ENCODE measurements at regions not wholly inside any gene's neighbourhood (a gene's known extent, or its start where the extent isn't known, plus 50 kb on each side); places are given as distances from the start of the nearest gene placed in this dataset.

- H3K4me3 ChIP-seq (ENCODE audit: low read length) = no peak overlapping the region
- H3K36me3 ChIP-seq (ENCODE audit: control insufficient read depth, insufficient read depth, low read length, severe bottlenecking) = no peaks in the 10 kb centered on the region
- H3K27me3 ChIP-seq (replicated peaks; ENCODE audit: control insufficient read depth, insufficient read depth, low read length) = peaks cover 22% of the 10 kb centered on the region
- no peaks in the 10 kb centered on the region for H3K9me3 ChIP-seq (ENCODE audit: control insufficient read depth, low read length)
- DNase-seq (ENCODE audit: low read depth) = no peak
- no peak overlapping the region for H3K9ac ChIP-seq (ENCODE audit: low read length)
- H3K4me1 ChIP-seq (ENCODE audit: control insufficient read depth, insufficient read depth, low read length) = no peaks in the 10 kb centered on the region
These were observed 131.1 kb downstream of the VEGFA start for GRCh38 chr6:43900916-43901732.

- Histone ChIP-seq H3K9ac (ENCODE audit: low read length) (no peak overlapping the region), H3K9me3 (ENCODE audit: control insufficient read depth, low read length) (no peaks in the 10 kb centered on the region), H3K4me1 (ENCODE audit: control insufficient read depth, insufficient read depth, low read length) (no peaks in the 10 kb centered on the region), H3K4me3 (ENCODE audit: low read length) (no peak overlapping the region), H3K36me3 (ENCODE audit: control insufficient read depth, insufficient read depth, low read length, severe bottlenecking) (no peaks in the 10 kb centered on the region), H3K27me3 (replicated peaks; ENCODE audit: control insufficient read depth, insufficient read depth, low read length) (peaks cover 20% of the 10 kb centered on the region)
- no peak for DNase-seq (ENCODE audit: low read depth)
These were observed 130.5 kb downstream of the VEGFA start for GRCh38 chr6:43900560-43900915.

- H3K9ac ChIP-seq (ENCODE audit: low read length) = no peak overlapping the region
- no peaks in the 10 kb centered on the region for H3K36me3 ChIP-seq (ENCODE audit: control insufficient read depth, insufficient read depth, low read length, severe bottlenecking)
- peaks cover 16% of the 10 kb centered on the region for H3K27me3 ChIP-seq (replicated peaks; ENCODE audit: control insufficient read depth, insufficient read depth, low read length)
- H3K4me3 ChIP-seq (ENCODE audit: low read length) = no peak overlapping the region
- no peaks in the 10 kb centered on the region for H3K9me3 ChIP-seq (ENCODE audit: control insufficient read depth, low read length)
- no peak for DNase-seq (ENCODE audit: low read depth)
- H3K4me1 ChIP-seq (ENCODE audit: control insufficient read depth, insufficient read depth, low read length) = peaks cover 3% of the 10 kb centered on the region
These were observed 129.8 kb downstream of the VEGFA start for GRCh38 chr6:43899830-43900229.

- Histone ChIP-seq H3K9me3 (ENCODE audit: control insufficient read depth, low read length) (no peaks in the 10 kb centered on the region), H3K9ac (ENCODE audit: low read length) (no peak overlapping the region), H3K4me3 (ENCODE audit: low read length) (no peak overlapping the region), H3K36me3 (ENCODE audit: control insufficient read depth, insufficient read depth, low read length, severe bottlenecking) (no peaks in the 10 kb centered on the region), H3K27me3 (replicated peaks; ENCODE audit: control insufficient read depth, insufficient read depth, low read length) (peaks cover 24% of the 10 kb centered on the region), H3K4me1 (ENCODE audit: control insufficient read depth, insufficient read depth, low read length) (peaks cover 3% of the 10 kb centered on the region)
- DNase-seq (ENCODE audit: low read depth) = no peak
These were observed 128.5 kb downstream of the VEGFA start for GRCh38 chr6:43898358-43899131.

- H3K4me3 ChIP-seq (ENCODE audit: low read length) = no peak overlapping the region
- H3K9me3 ChIP-seq (ENCODE audit: control insufficient read depth, low read length) = no peaks in the 10 kb centered on the region
- H3K36me3 ChIP-seq (ENCODE audit: control insufficient read depth, insufficient read depth, low read length, severe bottlenecking) = no peaks in the 10 kb centered on the region
- no peak for DNase-seq (ENCODE audit: low read depth)
- peaks cover 23% of the 10 kb centered on the region for H3K27me3 ChIP-seq (replicated peaks; ENCODE audit: control insufficient read depth, insufficient read depth, low read length)
- H3K4me1 ChIP-seq (ENCODE audit: control insufficient read depth, insufficient read depth, low read length) = peaks cover 3% of the 10 kb centered on the region
- no peak overlapping the region for H3K9ac ChIP-seq (ENCODE audit: low read length)
These were observed 127.7 kb downstream of the VEGFA start for GRCh38 chr6:43897571-43898302.

GRCh38 chr6:43896329-43897255, 126.6 kb downstream of the VEGFA start:
- peaks cover 22% of the 10 kb centered on the region for H3K27me3 ChIP-seq (replicated peaks; ENCODE audit: control insufficient read depth, insufficient read depth, low read length)
- no peak overlapping the region for H3K9ac ChIP-seq (ENCODE audit: low read length)
- DNase-seq (ENCODE audit: low read depth) = no peak
- no peaks in the 10 kb centered on the region for H3K9me3 ChIP-seq (ENCODE audit: control insufficient read depth, low read length)
- H3K4me3 ChIP-seq (ENCODE audit: low read length) = no peak overlapping the region
- no peaks in the 10 kb centered on the region for H3K36me3 ChIP-seq (ENCODE audit: control insufficient read depth, insufficient read depth, low read length, severe bottlenecking)
- H3K4me1 ChIP-seq (ENCODE audit: control insufficient read depth, insufficient read depth, low read length) = peaks cover 3% of the 10 kb centered on the region

GRCh38 chr6:43895656-43896328, 125.8 kb downstream of the VEGFA start:
- Histone ChIP-seq H3K4me1 (ENCODE audit: control insufficient read depth, insufficient read depth, low read length) (peaks cover 3% of the 10 kb centered on the region), H3K9me3 (ENCODE audit: control insufficient read depth, low read length) (no peaks in the 10 kb centered on the region), H3K9ac (ENCODE audit: low read length) (no peak overlapping the region), H3K27me3 (replicated peaks; ENCODE audit: control insufficient read depth, insufficient read depth, low read length) (peaks cover 22% of the 10 kb centered on the region), H3K4me3 (ENCODE audit: low read length) (no peak overlapping the region), H3K36me3 (ENCODE audit: control insufficient read depth, insufficient read depth, low read length, severe bottlenecking) (no peaks in the 10 kb centered on the region)
- DNase-seq (ENCODE audit: low read depth) = no peak

- Histone ChIP-seq H3K36me3 (ENCODE audit: control insufficient read depth, insufficient read depth, low read length, severe bottlenecking) (no peaks in the 10 kb centered on the region), H3K27me3 (replicated peaks; ENCODE audit: control insufficient read depth, insufficient read depth, low read length) (peaks cover 32% of the 10 kb centered on the region), H3K4me3 (ENCODE audit: low read length) (no peak overlapping the region), H3K9ac (ENCODE audit: low read length) (no peak overlapping the region), H3K4me1 (ENCODE audit: control insufficient read depth, insufficient read depth, low read length) (peaks cover 3% of the 10 kb centered on the region), H3K9me3 (ENCODE audit: control insufficient read depth, low read length) (no peaks in the 10 kb centered on the region)
- no peak for DNase-seq (ENCODE audit: low read depth)
These were observed 123.1 kb downstream of the VEGFA start for GRCh38 chr6:43893073-43893472.

GRCh38 chr6:43891072-43891870, 121.3 kb downstream of the VEGFA start:
- Histone ChIP-seq H3K36me3 (ENCODE audit: control insufficient read depth, insufficient read depth, low read length, severe bottlenecking) (no peaks in the 10 kb centered on the region), H3K4me1 (ENCODE audit: control insufficient read depth, insufficient read depth, low read length) (peaks cover 3% of the 10 kb centered on the region), H3K9ac (ENCODE audit: low read length) (no peak overlapping the region), H3K9me3 (ENCODE audit: control insufficient read depth, low read length) (no peaks in the 10 kb centered on the region), H3K27me3 (replicated peaks; ENCODE audit: control insufficient read depth, insufficient read depth, low read length) (peaks cover 34% of the 10 kb centered on the region), H3K4me3 (ENCODE audit: low read length) (no peak overlapping the region)
- no peak for DNase-seq (ENCODE audit: low read depth)
